Hepatic stellate cell (primary cell): ENCODE measurements at regions not wholly inside any gene's neighbourhood (a gene's known extent, or its start where the extent isn't known, plus 50 kb on each side); places are given as distances from the start of the nearest gene placed in this dataset.
"Not testable (repeated sequence)": the region's sequence is repeated elsewhere in the genome, so short reads cannot be mapped to it uniquely, and the experiment has no call there.

Experiments
- DNase-seq: peaks from one replicate; pipeline ENCODE4 v3.0.0; 2011; ENCODE audit warnings: low spot score

- no peak for DNase-seq
These were observed 191.2 kb downstream of the UTRN start for GRCh38 chr6:144476286-144476685.

- no peak for DNase-seq
These were observed 192.3 kb downstream of the UTRN start for GRCh38 chr6:144477396-144477795.

- no peak for DNase-seq
These were observed 192.7 kb downstream of the UTRN start for GRCh38 chr6:144477856-144478255.

GRCh38 chr6:144478483-144478882 lies 193.3 kb downstream of the UTRN start:
- DNase-seq = no peak

- DNase-seq = no peak
These were observed 194.9 kb downstream of the UTRN start for GRCh38 chr6:144479991-144480390.

GRCh38 chr6:144480473-144480872 lies 195.3 kb downstream of the UTRN start:
- DNase-seq = no peak

- no peak for DNase-seq
These were observed 196.4 kb downstream of the UTRN start for GRCh38 chr6:144481527-144481926.

- peak; percentile 52 for DNase-seq
These were observed 197.0 kb downstream of the UTRN start for GRCh38 chr6:144482142-144482541.

GRCh38 chr6:144485531-144485930 lies 200.4 kb downstream of the UTRN start:
- DNase-seq = no peak

GRCh38 chr6:144488590-144488989 lies 203.5 kb downstream of the UTRN start:
- DNase-seq = no peak

GRCh38 chr6:144493035-144493910 lies 208.1 kb downstream of the UTRN start:
- no peak for DNase-seq

GRCh38 chr6:144495076-144495475 lies 209.9 kb downstream of the UTRN start:
- not testable (repeated sequence) for DNase-seq

GRCh38 chr6:144497650-144498049 lies 212.5 kb downstream of the UTRN start:
- no peak for DNase-seq

GRCh38 chr6:144500892-144501291 lies 215.8 kb downstream of the UTRN start:
- DNase-seq = no peak

- DNase-seq = not testable (repeated sequence)
These were observed 220.1 kb downstream of the UTRN start for GRCh38 chr6:144505214-144505613.

GRCh38 chr6:144506051-144506450 lies 220.9 kb downstream of the UTRN start:
- not testable (repeated sequence) for DNase-seq

- not testable (repeated sequence) for DNase-seq
These were observed 222.7 kb downstream of the UTRN start for GRCh38 chr6:144507772-144508312.

GRCh38 chr6:144510859-144511258 lies 225.7 kb downstream of the UTRN start:
- DNase-seq = no peak

- no peak for DNase-seq
These were observed 230.6 kb downstream of the UTRN start for GRCh38 chr6:144515761-144516160.

- DNase-seq = peak; percentile 1
These were observed 234.3 kb downstream of the UTRN start for GRCh38 chr6:144519426-144519825.

GRCh38 chr6:144528743-144529425 lies 243.7 kb downstream of the UTRN start:
- DNase-seq = peak; percentile 21

GRCh38 chr6:144530118-144530517 lies 245.0 kb downstream of the UTRN start:
- DNase-seq = no peak

GRCh38 chr6:144532238-144532637 lies 247.1 kb downstream of the UTRN start:
- not testable (repeated sequence) for DNase-seq
